HS-27A (cell line): ENCODE measurements at regions not wholly inside any gene's neighbourhood (a gene's known extent, or its start where the extent isn't known, plus 50 kb on each side); places are given as distances from the start of the nearest gene placed in this dataset.

ENCODE experiments used
- DNase-seq: peaks from one replicate; pipeline ENCODE4 v3.0.0-alpha.2; 2012; ENCODE audit warnings: low read depth, missing footprints

DNA sequence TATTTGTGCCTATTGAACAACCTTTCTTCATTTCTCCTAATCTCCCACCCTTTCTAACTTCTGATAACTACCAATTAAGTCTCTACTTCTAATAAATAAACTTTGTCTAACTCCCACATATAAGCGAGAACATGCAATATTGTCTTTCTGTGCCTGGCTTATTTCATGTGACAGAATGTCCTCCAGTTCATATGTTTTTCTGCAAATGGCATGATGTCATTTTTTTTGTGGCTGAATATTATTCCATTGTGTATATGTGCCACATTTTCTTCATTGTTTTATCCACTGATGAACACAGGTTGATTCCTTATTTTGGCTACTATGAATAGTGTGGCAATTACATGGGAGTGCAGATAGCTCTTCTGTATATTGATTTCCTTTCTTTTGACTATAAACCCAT lies 1041.5 kb upstream of the MANEA start:
- DNase-seq, result no peak

DNA sequence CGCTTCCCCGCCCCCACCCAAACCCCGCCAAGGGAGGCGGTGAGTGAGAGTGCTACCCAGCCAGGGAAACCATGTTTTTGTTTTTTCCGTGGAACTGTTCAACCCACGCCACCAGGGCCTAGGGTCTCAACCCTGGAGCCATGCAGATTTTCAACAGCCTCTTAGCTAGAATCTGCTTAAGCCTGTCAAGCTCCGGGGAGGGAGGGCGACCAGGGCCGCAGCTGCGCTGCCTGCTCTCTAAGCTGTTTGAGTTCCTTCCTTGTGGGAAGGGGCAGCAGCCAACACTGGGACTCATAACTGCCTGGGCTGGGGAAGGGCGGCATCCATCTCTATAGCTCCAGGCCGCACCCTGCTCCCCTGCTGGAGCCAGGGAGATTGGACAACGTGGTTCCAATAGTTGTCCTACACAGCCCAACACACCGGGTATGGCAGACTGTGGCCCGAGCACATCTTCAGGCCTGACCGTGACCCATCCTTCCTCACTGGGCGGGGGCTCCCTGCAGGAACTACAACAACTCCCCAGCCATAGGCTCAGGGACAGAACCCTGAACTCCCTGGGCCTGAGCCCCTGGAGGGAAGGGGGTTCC lies 1065.7 kb upstream of the MANEA start:
- no peak for DNase-seq

DNA sequence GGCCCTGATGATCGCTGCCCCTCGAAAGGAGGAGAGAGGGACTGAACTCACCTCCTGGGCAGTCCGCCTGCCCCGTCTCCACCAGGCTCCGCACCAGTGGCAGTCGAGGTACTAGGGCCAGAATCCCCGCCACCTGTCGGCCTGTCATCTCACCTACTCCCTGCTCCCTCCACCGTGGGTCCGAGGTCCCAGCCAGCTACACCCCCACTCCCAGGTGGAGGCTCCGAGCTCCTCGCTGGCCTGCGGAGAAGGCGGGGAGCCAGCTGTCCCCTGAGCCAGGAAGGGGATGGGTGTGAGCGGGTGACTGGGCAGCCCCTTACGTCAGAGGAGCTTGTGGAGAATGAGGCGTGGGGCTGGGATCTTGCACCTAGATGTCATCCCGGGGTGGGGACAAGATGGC lies 1066.5 kb upstream of the MANEA start:
- DNase-seq, result no peak

DNA sequence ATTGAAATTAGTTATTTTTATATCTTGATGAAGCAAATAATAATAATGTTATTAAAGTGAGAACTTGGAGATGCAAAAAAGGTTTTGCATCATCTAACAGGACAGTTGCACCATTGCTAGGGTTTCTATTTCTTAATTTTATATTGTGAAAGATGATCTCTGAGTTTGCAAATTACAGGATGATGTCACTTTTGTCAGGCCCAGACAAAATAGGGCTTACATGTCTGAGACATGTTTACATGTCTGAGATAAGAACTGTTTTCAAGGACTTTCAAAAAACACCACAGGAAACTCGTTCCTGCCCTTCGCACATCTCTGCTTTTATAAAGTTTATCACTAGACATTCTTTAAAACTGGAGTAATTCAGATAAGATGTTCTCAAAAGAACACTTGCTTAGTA lies 1075.8 kb upstream of the MANEA start:
- no peak for DNase-seq

DNA sequence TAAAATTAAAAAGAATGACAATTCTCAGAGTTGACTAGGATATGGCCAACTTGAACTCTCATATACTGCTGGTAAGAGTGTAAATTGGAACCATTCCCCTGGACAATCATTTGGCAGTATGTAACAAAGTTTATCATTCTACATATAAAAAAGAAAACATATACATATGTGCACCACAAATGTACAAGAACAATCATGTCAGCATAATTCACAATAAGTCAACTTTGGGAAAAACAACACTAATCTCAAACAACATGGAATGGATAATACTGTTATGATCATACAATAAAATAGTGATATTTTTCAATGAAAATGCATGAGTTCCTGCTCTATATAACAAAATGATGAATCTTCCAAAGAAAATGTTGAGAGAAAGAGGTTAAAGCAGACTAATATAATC lies 1078.7 kb upstream of the EPHA7 start:
- DNase-seq, result no peak

DNA sequence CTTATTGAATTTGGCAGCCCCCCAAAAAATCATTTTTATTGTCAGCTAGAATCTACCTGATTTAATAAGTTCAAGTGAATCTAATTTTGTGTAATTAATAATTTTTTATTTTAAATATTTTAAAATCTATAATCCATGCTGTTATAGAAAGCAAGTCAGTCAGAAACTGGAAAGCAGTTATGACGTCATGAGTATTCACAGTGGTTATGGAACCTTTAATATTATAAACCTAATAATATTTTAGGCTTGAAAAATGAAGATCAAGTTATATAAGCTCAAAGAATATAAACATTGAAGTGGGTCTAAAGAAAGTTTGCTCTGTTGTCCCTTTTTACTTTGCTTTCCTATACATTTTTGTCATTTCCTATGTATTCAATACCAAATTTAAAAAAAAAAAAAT lies 1075.1 kb upstream of the EPHA7 start:
- DNase-seq, result no peak

DNA sequence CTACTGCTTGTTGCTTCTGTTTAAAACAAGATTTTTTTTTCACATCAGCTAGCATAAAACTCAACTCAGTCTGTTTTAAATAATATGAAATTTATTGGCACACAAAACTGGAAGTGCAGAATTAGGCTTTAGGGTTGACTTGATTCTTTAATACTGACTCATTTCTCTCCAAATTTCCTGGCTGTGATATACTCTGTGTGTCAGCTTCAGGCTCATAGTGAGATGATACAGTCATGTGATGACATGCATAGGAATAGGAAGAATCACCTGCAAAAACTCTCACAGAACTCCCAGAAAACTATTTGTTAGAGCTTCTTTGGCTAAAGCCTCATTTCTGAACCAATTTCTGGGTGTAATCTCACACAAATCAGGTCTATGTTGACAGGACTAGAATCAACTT lies 1068.0 kb upstream of the EPHA7 start:
- DNase-seq, result no peak

DNA sequence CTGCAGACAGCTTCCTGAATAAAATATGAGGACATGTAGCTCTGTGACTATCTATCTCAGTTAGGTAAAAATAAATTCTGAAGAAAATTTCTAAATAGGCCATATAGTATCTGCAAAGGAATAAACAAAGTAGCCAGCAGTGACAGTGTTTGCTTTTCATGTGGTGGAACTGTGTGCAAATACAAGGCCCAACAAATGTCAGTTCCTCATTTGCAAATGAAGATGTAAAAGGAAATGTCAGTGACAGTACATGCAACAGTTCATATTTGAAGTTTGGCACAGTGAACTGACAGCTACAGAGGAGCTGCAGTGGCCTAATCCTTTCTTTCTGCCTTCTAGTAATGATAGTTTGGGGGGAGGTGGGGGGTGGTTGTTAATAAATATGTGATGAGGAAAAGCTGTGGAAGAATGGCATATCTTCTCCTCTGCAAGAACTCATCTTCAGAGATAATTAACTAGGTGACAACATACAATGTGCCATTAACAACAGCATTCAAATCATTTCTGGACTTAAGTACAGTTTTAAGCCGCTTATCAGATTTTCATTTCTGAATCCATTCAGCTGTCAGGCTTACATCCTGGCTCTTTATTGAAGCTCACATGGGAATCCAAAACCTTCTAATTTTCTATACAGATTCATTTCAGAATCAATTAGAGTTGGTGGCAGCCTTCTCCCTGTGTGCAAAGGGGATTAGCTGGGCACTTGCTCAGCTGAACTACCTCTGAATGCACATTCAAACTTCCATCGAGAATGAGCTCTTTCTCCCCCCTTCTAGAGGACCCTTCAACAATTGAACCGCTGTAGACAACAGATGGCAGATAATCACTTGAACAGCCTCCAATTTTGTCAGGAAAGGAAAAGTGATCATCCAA lies 1059.0 kb upstream of the EPHA7 start:
- DNase-seq, result no peak

DNA sequence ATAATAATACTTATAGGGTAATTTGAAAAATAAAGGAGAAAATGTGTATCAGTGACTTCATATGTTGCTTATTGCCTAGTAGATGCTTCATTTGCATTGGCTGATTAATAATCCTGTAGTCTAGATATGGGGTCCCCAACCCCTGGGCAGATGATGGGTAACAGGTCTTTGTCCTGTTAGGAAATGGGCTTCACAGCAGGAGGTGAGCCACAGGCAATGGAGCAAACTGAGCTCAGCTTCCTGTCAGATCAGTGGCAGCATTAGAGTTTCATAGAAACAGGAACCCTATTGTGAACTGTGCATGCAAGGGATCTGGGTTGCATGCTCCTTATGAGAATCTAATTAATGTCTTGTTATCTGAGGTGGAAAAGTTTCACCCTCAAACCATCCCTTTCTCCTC lies 1049.5 kb upstream of the EPHA7 start:
- no peak for DNase-seq

DNA sequence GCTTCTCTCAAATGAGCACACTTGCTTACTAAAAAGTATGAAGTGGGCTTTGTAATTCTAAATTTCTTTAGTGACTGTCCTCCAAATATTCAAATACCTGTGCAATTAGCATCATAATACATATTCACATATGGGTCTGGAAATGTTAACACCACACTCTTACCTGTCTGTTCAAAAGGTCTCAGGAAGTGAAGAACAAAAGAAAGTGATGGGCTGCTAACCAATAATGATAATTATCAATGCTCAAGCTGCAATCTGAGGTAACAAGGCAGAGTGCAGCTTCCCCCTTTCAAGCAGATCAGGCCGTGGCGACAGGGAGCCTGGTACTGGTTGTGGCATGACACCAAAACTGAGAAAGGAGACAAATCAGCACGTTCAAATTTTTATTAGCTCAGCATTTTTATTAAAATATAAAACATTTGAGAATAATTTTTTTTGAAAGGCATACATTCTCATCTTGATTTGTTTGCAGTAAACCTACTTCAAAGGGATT lies 1044.7 kb upstream of the EPHA7 start:
- DNase-seq, result no peak

DNA sequence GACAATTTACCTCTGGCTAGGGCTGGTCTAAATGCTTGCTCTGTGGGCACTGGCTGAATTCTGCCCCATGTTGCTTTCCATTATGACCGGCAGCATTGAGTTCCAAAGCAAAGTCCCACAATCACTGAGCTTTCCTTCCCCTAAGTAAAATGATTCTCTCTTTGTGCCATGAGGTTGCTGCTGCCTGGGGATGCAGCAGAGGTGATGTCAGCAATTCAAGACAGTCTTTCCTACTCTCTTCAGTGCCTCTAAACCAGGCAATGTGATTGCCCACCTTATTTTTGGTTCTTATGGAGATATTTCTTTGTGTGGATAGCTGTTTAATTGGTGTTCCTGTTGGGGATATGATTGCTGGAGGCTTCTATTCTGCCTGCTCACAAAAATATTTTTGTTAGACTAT lies 1043.9 kb upstream of the EPHA7 start:
- no peak for DNase-seq

DNA sequence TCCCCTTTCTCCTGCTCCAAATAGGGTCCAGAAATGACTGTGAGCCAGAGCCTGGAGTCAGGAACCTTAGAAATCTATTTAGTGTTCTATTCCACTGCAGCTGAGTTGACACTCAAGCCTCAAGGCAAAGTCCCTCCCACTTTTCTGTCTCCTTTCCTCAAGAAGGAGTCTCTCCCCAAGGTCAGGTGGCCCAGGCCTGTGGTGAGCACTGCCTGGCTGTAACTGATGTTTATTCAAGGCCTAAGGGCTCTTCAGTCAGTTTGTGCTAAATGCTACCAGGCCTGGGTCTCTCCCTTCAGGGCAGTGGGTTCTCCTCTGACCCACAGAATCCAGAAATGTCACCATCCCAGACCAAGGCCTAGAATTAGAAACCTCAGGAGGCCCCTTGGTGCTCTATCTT lies 1042.9 kb upstream of the EPHA7 start:
- no peak for DNase-seq

DNA sequence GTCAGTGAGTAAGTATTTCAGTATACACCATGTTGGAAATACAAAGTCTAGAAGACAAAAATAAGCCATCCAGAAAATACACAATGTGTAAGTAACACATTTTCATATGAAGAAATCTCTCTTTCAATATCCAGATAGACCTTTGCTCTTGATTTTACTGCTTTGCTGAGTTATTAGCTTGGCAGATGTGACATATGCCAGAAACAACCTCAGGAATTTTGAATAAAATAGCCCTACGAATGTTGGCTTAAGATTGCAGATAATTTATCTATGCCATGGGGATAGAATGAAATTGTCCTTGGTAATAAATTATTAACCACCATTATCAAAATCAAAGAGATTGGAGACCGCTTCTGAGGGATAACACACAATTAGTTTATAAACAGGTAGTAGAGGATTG lies 1036.9 kb upstream of the EPHA7 start:
- DNase-seq, result no peak

DNA sequence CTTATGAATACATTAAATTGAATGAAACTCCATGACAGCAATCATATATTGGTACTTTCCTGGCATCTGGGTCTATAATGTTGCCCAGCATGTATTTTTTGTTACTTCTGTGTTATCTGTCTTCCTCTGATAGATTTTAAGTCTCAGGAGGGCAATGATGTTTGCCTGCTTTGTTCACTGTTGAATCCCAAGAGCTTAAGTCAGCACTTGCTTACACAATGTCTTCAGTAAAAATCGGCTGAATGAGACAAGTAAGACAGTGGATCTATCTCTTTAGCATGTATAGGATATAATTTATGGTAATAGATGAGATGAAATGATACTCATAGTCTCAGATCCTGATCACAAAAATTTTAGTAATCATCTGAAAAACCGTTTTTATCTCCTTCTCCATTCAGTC lies 1034.9 kb upstream of the EPHA7 start:
- no peak for DNase-seq

DNA sequence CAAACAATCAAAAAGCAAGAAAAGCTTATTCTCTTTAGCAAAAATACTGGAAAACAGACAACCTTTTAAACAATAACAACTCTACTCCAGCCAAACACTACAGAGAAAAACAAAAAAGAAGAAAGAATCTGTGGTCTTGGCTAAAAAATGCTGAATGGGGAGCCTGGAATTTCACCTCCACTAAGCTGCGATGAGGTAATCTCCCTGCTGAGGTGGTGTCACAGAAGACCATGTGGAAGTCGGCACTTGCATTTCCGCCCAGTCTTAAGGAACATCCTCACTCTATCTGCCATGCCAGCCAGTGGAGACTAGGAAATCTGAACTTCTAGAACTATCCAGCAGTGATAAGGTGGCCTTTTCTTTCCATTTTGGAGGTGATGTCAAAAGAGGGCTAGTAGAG lies 1026.8 kb upstream of the EPHA7 start:
- no peak for DNase-seq

DNA sequence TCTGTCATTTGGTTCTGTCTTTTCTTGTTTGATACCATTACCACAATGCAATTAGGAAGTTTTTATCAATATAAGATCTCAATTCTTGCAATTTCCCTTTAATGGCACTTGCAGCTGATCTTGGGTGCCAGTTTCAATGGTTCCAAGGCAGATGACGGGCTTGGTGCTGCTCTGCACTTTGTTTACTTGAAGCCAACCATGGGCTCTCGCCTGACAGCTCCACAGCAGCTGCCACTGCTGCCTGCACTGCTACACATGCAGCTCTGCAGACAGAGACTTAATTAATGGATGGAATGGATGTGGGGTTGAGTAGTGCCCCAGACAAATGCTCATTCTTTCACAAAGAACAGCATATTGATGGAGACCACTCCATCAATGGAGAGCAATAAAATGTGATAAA lies 1024.3 kb upstream of the EPHA7 start:
- no peak for DNase-seq

DNA sequence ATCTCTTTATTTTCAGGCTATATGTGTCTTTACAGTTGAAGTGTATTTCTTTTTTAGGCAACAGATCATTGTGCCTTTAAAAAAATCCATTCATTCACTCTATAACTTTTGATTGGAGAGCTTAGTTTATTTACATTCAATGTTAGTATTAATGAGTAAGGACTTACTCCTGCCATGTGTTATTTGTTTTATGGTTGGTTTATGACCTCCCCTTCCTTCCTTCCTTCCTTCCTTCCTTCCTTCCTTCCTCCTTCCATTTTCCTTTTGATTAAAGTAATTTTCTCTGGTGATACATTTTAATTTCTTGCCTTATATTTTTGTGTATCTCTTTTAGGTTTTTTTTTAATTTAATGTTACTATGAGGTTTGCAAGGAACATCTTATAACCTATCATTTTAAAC lies 1005.3 kb upstream of the EPHA7 start:
- no peak for DNase-seq

DNA sequence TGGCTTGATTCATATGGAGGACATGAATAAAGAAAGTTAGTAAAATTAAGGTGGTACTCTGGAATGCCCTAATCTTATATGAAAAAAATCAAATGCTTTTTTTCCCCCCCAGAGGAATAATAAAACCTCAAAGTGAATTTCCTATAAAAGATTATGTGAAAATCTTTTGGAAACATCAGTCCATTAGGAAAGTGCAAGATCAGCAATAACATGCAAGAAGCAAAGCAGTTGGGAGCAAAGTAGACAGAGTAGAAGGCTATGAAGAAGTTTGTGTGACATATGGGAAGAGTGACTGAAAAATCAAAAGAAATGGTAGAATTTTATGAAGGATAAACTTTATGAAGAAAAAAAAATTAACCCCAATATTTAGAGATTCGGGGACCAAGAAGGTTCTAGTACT lies 998.0 kb upstream of the EPHA7 start:
- no peak for DNase-seq

DNA sequence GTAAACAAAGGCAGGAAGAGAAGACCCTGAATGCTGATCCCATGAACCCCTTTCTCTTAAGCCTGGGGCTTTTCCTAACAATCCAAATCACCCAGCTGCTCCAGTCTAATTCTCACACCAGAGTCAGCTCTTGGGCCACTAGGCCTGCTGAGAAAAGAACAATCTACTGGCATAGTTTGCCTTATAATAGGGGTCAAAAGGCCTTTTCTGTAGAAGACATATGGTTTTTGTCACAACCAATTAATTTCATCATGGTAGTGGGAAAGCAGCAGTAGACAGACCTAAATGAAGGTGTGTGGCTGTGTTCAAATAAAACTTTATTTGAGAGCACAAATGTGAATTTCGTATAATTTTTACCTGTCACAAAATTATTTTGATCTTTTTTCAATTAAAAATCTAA lies 994.7 kb upstream of the EPHA7 start:
- DNase-seq, result no peak

DNA sequence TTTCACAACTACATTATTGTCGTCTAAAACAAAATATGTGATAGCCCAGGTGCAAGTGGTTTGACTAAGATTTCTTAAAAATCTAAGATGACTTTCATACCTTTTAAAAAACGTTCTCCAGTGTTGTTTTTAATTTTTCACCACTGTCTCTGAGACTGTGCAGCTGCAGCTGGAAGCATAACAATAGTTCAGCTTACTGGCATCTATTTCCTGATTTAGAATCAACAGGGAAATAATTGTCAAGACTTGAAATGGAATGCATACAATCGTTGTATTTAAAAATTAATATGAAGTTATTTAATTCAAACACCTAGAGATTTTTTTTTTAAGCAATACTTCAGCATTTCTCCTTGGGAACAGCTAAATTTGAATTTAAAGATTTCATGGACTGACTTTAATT lies 982.0 kb upstream of the EPHA7 start:
- DNase-seq, result no peak

DNA sequence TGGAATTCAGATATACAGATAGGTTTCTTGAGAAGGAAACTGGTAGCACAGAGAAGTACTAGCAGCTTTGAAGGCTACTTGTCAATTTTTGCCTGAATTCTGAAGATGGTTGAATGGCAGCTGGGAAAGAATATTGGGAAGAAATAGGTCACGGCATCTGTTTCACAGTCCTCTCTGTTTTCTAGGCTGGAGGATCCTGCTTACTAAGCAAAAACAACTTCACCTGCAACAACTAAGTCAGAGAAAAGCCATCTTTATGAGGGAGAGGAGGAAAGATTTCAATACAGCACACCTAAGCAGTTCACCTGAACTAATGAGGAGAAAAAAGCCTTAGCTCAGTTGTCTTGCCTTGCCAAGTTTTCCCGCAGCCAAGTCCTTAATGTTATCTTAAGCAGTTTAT lies 975.5 kb upstream of the EPHA7 start:
- no peak for DNase-seq

DNA sequence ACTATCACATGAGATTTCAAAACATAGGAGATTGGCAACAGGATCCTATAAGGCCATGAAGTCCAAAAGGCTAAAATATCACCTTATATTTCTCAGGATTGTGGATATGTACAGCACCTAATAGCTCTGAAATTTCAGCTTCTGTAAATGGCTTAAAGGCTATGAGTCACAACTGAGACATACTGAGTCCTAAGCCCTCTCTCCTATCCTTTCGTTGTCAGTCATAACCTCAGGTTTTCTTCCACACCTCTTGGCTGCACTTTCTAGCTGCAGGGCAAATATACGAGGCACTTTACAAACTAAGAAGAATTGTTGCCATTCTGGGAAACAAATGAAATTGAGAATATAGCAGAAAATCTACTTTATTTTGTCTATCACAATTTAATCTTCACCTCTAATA lies 969.9 kb upstream of the EPHA7 start:
- no peak for DNase-seq

DNA sequence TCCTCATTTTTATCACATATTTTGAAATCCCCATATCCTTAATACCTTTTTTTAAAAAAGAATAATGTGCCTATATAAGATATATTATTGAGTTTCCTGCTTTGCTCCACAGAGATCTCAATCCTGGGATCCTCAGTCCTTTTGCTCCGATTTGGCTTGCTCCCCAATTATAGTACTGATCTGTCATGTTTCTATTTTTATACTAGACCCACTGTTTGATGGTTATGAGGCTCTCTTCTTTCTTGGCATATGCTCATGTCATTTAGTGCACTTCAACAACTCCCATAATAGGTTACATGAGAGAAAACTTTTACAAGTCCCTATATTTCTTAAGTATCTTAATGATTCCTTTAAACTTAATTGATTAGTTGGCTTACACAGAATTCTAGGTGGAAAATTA lies 958.5 kb upstream of the EPHA7 start:
- no peak for DNase-seq

DNA sequence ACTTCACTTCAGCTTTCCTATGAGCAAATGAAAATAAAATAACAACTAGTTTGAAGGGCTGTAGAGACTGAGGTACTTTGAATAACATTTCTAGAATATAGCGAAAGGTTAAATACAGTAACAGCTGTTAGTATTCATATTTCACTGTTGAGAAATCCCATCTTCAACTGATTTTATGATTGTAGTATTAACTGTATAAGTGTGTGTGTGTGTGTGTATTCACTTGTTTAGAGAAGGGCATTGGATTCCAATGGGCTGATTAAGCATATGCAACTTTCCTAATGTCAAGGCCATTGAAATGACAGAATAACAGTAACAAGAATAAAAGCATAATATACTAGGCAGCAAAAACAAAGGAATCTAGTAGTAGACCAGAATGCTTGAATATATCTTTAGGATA lies 957.5 kb upstream of the EPHA7 start:
- no peak for DNase-seq
